Muscle layer of colon (tissue), 2 donors: ENCODE measurements at regions not wholly inside any gene's neighbourhood (a gene's known extent, or its start where the extent isn't known, plus 50 kb on each side); places are given as distances from the start of the nearest gene placed in this dataset.
"Not testable (repeated sequence)": the region's sequence is repeated elsewhere in the genome, so short reads cannot be mapped to it uniquely, and the experiment has no call there.

Experiments used
- H3K27ac ChIP-seq: one replicate; pipeline ENCODE4 v1.7.0; 2013; ENCODE audit warnings: low read depth, mild to moderate bottlenecking, low read length, moderate library complexity
- H3K27me3 ChIP-seq, 2 donors: one replicate each; pipeline ENCODE4 v1.7.0; 2013; ENCODE audit warnings: low read length in 2 of 2, mild to moderate bottlenecking in 2 of 2; ENCODE audit not compliant: insufficient read depth in 2 of 2, control insufficient read depth in 1 of 2
- H3K36me3 ChIP-seq: one replicate; pipeline ENCODE4 v1.7.0; 2013; ENCODE audit warnings: mild to moderate bottlenecking, low read length; ENCODE audit not compliant: insufficient read depth
- H3K4me1 ChIP-seq: one replicate; pipeline ENCODE4 v1.7.0; 2013; ENCODE audit warnings: mild to moderate bottlenecking, low read length; ENCODE audit not compliant: insufficient read depth
- H3K4me3 ChIP-seq, 2 donors: one replicate each; pipeline ENCODE4 v1.7.0; 2013; ENCODE audit warnings: low read length in 2 of 2, low read depth in 1 of 2, mild to moderate bottlenecking in 1 of 2, moderate library complexity in 1 of 2
- H3K9ac ChIP-seq: one replicate; pipeline ENCODE4 v1.7.0; 2013; ENCODE audit warnings: low read length
- H3K9me3 ChIP-seq: one replicate; pipeline ENCODE4 v1.7.0; 2013; ENCODE audit warnings: mild to moderate bottlenecking, low read length
- donor health status: abdominal sarcoma.
- donor health status: Adenocarcinoma of cecum.

DNA sequence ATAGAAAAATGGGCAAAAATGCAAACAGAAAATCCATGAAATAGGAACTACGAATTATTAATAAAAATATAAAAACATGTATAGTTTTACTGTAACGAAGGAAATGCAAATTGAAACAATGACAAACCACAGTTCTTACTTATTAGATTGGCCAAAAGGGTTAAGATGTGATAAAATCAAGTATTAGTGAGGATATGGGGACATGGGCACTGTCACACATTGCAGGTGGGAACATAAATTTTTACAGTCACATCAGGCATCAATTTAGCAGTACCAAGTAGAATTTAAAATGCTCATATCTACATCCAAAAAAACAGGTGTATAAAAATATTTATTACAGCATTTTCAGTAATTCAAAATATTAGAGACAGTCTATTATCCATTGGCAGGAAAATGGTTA, 353.2 kb upstream of the API5 start:
- Histone ChIP-seq H3K36me3 (no peaks in the 10 kb centered on the region), H3K9me3 (peaks cover 4% of the 10 kb centered on the region)

DNA sequence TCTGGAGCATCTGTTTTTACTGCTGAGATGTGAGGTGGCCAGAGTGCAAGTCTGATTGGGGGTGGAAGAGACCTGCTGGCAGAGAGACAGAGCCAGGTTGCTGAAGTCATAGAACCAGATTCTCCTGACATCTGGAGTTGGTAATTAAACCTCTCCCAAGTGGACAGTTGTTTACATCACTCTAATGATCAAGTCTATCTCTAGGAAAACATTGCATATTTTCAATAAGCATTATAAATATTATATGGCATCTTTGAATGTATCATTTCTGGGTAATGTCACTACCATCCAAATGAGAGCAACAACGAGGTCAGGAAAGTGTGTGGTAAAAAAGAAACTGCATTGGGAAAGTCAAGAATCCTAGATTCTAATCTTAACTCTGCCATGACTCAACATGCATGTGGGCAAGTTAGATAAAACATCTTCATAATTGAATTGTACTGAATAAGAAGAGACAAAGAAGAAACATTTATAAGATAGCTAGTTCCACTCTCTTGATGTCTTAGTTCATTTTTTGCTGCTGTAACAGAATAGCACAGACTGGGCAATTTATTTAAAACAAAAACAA, 351.2 kb upstream of the API5 start:
- peaks cover 4% of the 10 kb centered on the region for H3K9me3 ChIP-seq
- no peak overlapping the region for H3K27ac ChIP-seq
- no peaks in the 10 kb centered on the region for H3K36me3 ChIP-seq
- no peak overlapping the region for H3K4me3 ChIP-seq
- no peak overlapping the region for H3K9ac ChIP-seq
- H3K4me1 ChIP-seq = no peaks in the 10 kb centered on the region
- no peaks in the 10 kb centered on the region for H3K27me3 ChIP-seq

More for the DNA sequence above, 353.2 kb upstream of the API5 start:
- Histone ChIP-seq H3K27ac (no peak overlapping the region), H3K9ac (no peak overlapping the region), H3K27me3 (no peaks in the 10 kb centered on the region), H3K4me1 (no peaks in the 10 kb centered on the region), H3K4me3 (no peak overlapping the region)

DNA sequence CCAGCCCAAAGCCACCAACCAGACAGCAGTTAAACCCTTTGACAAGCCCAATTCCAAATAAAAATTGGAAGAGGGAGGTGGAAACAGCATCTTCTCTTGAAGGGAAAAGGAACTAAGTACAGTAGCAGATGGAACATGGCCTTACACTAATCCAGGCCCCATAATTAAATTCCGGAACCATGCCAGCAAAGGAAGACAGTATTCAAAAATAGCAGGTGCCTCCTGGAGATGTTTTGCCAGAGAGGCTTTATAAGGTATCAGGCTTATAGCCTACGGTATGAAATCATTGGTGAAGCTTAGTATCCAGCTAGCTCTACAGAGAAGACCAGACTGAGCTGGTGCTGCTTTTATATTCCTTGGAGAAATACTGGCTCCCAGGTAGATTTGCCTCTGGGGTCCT, 344.1 kb upstream of the API5 start:
- Histone ChIP-seq H3K4me1 (no peaks in the 10 kb centered on the region), H3K9ac (no peak overlapping the region), H3K9me3 (peaks cover under 1% of the 10 kb centered on the region), H3K27ac (no peak overlapping the region), H3K4me3 (no peak overlapping the region), H3K36me3 (no peaks in the 10 kb centered on the region), H3K27me3 (no peaks in the 10 kb centered on the region)

DNA sequence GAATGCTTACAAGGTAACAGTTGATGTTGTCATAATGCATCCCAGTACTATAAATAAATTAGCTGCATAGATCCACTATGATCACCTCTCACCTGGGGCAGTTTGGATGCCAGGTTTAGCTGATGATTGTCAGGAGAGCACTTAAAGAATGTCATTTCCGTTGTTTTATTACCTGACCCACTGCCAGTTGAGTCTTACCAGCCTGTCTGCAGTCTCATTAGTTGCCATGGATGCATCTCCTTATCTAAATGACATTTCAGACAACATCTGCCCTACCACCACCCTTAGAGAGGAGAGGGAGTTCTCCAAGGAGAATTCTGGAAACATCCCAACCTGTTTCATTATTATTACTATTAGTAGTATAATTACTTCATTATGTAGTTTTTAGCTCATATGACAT, 339.1 kb upstream of the API5 start:
- H3K9me3 ChIP-seq = no peaks in the 10 kb centered on the region
- no peak overlapping the region for H3K4me3 ChIP-seq
- H3K27me3 ChIP-seq = no peaks in the 10 kb centered on the region
- H3K9ac ChIP-seq = no peak overlapping the region
- H3K4me1 ChIP-seq = no peaks in the 10 kb centered on the region
- no peaks in the 10 kb centered on the region for H3K36me3 ChIP-seq
- H3K27ac ChIP-seq = no peak overlapping the region

DNA sequence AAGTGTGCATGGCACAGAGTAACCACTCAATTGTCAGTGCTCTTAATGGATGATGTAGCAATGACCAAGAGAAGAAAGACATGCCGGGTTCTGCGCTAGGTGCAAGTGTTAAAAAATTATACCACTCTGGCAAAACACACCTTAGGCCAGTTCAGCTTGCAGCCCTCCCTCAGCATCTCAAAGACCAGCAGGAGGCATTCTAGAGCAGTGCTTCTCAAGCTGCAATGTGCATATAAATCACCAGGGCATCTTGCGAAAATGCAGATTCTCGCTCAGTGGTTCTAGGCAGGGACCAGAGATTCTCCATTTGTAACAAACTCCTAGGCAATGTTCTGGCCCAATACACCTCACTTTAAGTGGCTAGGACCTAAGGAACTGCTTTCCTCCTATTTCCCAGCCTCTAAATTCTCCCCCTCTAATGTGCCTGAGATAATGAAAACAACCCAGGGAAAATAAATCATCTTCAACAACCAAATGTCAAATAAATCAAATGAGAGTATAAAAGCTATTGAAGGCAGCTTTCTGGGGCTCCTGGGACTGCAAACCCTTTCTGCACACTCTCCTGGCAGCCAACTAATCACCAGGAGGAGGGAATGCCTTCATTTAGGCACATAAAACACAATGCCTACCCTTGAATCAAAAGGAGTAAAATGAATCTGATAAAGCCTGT, 337.2 kb upstream of the API5 start:
- Histone ChIP-seq H3K36me3 (no peaks in the 10 kb centered on the region), H3K4me1 (no peaks in the 10 kb centered on the region), H3K27ac (no peak overlapping the region), H3K9me3 (no peaks in the 10 kb centered on the region), H3K9ac (no peak overlapping the region), H3K4me3 (no peak overlapping the region), H3K27me3 (no peaks in the 10 kb centered on the region)

DNA sequence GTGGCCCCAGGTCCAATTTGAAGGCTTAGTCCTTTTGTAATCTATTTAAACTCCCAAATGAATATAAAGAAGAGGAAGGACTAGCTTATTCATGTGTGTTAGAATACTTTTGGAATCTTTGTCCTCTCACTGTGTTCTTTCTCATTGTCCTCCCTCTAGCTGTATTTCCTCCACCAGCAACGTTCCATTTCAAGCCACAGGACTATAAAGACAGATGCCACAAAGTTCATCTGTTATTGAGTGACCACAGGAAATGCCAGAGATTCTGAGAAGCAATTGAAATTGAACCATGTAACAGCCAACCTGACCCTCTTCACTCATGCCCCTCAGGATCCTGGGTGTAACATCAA, 336.6 kb upstream of the API5 start:
- Histone ChIP-seq H3K9ac (no peak overlapping the region), H3K4me1 (no peaks in the 10 kb centered on the region), H3K36me3 (no peaks in the 10 kb centered on the region)

DNA sequence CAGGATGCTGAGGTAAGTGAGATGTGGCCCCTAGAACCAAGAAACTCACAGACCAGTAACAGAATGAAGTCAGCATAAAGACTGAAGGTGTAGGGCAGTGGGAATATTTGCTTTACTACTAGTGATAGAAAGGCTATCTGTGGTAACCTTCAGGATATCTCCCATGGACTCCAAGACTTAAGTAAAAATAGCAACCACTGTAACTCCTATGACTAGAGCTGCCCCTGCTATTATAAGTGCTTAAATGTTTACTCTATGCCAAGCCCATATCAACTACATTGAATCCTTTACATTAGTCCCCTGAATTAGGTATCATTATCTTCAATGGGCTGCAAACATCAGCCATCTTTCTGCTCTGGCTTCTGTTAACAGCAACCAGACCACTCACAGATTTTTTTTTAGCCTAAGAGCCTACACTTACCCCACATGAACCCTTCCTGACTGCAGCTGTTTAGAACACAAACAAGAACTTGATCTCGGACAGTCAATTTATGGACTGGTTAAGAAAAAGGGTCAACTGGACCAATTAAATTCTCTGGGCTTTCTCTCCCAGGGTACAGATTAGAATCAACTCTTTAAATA, 335.1 kb upstream of the API5 start:
- Histone ChIP-seq H3K27me3 (no peaks in the 10 kb centered on the region), H3K9me3 (no peaks in the 10 kb centered on the region), H3K9ac (no peak overlapping the region)

More for the DNA sequence above, 336.6 kb upstream of the API5 start:
- Histone ChIP-seq H3K4me3 (no peak overlapping the region), H3K27ac (no peak overlapping the region), H3K27me3 (no peaks in the 10 kb centered on the region), H3K9me3 (no peaks in the 10 kb centered on the region)

DNA sequence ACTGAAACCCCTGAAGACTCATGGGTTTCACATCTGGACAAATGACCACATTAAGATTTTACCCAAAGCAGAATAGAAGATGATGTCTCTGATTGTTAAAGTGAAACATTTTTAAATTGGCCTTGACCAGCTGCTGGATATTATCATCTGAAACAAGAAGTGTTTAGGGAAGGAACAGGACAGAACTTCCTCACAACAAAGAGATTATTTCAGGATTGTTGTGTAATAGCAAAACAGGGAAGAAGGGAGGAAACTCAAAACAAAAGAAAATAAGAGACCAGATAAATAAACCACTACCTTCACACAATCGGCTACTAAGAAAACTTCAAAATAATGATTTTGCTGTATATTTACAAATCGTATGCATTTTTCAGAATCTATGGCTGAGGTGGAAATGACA, 319.2 kb upstream of the API5 start:
- H3K27ac ChIP-seq = no peak overlapping the region
- H3K9me3 ChIP-seq = no peaks in the 10 kb centered on the region
- no peaks in the 10 kb centered on the region for H3K27me3 ChIP-seq
- no peak overlapping the region for H3K4me3 ChIP-seq
- H3K9ac ChIP-seq = no peak overlapping the region
- no peaks in the 10 kb centered on the region for H3K4me1 ChIP-seq
- H3K36me3 ChIP-seq = no peaks in the 10 kb centered on the region

More for the DNA sequence above, 335.1 kb upstream of the API5 start:
- Histone ChIP-seq H3K4me3 (no peak overlapping the region), H3K36me3 (no peaks in the 10 kb centered on the region), H3K27ac (no peak overlapping the region), H3K4me1 (no peaks in the 10 kb centered on the region)

DNA sequence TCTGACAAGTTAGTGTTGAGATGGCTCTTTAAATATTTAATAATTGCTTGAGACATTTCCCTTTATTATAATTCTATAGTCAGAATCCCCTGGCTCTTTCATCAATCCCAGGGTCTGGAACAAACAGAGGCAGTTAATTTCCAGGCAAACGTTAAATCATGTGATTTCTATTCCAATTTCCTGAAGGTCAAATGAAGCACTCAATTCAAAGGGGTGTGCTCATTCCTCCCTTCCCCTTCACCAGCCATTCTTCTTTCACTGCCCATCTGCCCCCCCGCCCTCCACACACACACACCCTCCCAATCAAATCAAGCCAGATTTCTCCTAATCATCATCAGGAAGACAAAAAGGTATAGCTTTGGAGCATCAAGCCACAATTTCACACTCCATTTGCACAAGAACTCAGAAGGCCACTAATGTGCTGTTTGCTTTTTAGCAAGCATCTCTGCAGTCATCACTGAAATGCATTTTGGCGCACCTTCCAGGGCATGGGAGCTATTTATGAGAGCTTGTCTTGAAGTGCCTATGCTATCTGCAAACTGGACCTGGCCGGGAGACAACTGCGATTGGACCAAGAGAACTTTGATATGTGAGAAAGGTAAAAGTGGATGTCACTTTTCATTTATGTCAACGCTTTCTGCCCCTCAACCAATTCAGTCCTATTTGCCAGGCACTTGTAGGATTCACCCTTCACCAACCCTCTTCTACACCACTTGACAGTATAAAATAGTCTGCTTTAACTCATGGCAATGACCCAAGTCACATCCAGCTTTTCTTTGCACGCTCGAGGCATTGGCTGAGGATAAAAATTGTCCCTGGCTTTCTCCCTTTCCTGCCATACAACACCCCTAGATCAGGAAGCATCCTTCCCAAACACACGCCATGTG, 315.1 kb upstream of the API5 start:
- H3K27ac ChIP-seq = no peak overlapping the region
- H3K9me3 ChIP-seq = no peaks in the 10 kb centered on the region
- no peaks in the 10 kb centered on the region for H3K4me1 ChIP-seq
- H3K27me3 ChIP-seq = no peaks in the 10 kb centered on the region
- H3K4me3 ChIP-seq = no peak overlapping the region
- no peaks in the 10 kb centered on the region for H3K36me3 ChIP-seq
- no peak overlapping the region for H3K9ac ChIP-seq

DNA sequence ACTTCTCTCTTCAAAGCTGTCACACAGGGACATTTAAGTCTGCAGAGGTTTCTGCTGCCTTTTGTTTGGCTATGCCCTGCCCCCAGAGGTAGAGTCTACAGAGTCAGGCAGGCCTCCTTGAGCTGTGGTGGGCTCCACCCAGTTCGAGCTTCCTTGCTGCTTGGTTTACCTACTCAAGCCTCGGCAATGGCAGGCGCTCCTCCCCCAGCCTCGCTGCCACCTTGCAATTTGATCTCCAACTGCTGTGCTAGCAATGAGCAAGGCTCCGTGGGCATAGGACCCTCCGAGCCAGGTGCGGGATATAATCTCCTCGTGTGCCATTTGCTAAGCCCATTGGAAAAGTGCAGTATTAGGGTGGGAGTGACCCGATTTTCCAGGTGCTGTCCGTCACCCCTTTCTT, 306.9 kb upstream of the API5 start:
- H3K9ac ChIP-seq, H3K4me1 ChIP-seq, H3K36me3 ChIP-seq, H3K27ac ChIP-seq, H3K27me3 ChIP-seq, H3K9me3 ChIP-seq, H3K4me3 ChIP-seq: not testable (repeated sequence)

DNA sequence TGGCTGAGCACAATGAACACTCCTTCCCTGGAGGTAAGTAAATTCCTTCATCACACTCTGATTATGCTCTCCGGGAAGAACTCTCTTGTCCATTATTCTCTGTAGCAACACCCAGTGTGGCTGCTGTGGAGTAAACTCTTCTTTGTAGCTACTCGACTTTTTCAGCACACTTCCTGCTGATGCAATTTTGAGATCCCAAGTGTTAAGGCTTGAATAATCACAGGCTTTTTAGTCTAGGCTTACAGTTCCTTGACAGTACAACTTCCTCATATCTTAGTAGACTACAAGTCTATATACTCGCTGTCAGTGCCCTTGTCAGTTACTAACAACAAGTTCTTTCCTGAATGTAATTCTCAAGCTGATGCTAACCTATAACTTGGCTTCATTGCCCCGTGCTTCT, 301.8 kb upstream of the API5 start:
- Histone ChIP-seq H3K27me3 (no peaks in the 10 kb centered on the region), H3K27ac (no peak overlapping the region), H3K4me1 (no peaks in the 10 kb centered on the region), H3K36me3 (no peaks in the 10 kb centered on the region), H3K9me3 (no peaks in the 10 kb centered on the region), H3K4me3 (no peak overlapping the region), H3K9ac (no peak overlapping the region)
